ENCODE measurements at regions not wholly inside any gene's neighbourhood (a gene's known extent, or its start where the extent isn't known, plus 50 kb on each side); places are given as distances from the start of the nearest gene placed in this dataset.

DNA sequence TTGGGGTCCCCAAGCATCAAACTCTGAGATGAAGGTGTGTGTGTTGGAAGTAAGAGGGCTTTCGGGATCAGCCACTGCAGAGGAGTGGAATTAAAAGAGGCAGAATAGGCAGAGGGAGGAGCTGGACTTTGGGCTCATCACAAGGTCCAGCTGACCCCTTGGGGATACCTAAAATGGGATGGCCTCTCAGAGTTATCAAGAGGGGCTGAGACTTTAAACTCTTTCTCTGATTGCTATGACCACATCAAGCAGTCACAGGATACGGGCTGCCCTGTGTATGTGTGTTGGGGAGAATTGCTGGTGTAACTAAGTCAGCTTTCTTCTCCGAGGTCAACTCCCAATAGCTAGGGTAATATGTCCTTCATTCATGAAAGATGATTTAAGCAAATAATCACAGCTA, 127.7 kb upstream of the SLC14A2 start:
- no peak for DNase-seq (ENCODE audit: low read depth in 2 of 2)

DNA sequence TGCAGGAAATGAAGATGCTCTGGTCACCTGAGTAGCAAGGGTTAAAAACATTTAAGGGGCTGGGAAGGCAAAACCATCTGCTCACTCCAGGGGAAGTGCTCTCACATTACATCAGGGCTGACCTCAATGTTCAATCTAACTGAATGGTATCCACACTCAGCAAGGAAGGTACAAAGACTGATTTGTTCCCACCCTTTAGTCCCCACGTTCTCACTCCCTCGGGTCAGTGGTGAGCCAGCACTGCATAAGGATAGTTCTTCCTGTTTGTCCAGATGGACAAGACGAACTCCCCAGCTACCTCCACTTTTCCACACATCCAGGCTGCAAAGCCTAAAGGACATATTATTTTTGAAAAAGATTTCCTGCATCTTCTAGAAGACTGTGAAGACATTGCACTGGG, 126.6 kb upstream of the SLC14A2 start:
- DNase-seq (ENCODE audit: low read depth in 2 of 2), result no peak

DNA sequence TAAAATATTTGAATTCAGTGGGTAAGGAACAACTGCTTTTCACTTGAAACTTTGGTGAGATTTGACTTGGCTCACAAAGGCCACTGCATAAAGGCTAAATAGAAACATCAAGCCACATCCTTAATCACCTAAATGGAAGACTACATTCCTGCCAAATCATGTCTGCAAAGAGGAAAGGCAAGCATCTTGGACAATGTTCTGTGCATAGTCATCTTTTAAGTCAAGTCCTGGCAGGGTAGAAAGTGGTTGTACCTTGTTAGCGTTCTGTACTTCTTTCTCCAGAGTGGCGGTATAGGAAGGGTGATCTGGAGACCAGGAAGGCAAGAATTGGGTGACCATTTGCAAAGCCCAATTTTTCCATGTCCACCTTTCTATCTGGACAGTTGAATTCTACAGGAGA, 121.4 kb upstream of the SLC14A2 start:
- no peak for DNase-seq (ENCODE audit: low read depth in 2 of 2)

DNA sequence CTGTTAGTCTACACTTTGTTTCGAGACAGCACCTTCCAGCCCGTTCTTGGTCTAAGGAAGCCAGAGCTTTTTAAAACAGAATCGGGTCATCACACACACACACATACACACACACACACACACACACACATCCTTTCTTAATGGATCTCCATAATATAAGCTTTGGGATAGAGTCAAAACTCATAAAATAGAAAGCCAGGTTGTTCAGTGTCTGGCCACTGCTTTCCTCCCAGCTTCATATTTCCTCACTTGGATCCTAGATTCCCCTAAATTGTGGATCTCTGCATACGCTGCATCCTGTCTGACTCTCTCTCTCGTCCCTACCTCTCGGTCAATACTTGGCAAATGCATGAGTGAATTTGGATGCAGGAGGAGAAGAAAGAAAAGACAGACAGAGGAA, 120.5 kb upstream of the SLC14A2 start:
- DNase-seq (ENCODE audit: low read depth in 2 of 2), result no peak

DNA sequence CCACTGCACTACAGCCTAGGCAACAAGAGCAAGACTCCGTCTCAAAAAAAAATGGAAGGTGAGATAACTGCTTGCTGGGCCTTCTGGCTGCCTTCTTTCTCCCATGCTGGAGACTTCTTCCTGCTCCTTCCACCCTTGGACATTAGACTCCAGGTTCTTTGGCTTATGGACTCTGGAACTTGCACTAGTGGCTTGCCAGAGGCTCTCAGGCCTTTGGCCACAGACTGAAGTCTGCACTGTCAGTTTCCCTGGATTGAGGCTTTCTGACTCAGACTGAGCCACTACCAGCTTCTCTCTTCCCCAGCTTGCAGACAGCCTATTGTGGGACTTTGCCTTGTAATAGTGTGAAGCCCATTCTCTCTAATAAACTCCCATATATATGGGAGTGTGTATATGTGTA, 118.5 kb upstream of the SLC14A2 start:
- DNase-seq (ENCODE audit: low read depth in 2 of 2), result no peak

DNA sequence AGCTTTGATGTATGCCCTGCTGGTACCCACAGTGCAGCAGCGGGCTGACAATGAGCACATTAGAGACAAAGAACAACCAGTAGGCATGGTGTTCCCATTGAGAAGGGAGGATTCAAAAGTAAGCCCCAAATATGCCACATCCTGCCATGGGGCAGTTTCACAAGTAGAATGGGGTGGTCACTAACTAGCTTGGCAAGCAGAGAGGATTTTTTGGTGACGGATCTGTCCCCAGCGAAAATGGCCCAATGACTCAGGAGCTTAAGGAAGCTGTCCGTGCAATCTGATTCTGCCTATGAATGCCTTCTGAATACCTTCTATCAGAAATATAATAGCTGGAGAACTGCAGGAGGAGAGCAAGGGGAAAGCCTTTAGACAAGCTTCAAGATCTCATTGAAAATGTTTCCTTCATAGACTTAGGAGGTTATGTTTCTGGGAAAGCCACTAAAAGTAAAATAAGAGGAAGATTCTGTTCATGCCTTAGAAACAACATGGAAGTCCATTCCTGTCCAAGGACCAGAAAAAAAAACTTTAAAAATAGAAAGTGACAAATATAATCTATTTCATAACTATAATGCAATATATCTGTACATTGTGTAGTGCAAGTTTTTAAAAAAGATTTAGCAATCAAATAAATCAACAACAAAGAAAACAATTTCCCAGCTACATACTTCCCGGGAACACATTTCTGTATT, 117.5 kb upstream of the SLC14A2 start:
- no peak for DNase-seq (ENCODE audit: low read depth in 2 of 2)

DNA sequence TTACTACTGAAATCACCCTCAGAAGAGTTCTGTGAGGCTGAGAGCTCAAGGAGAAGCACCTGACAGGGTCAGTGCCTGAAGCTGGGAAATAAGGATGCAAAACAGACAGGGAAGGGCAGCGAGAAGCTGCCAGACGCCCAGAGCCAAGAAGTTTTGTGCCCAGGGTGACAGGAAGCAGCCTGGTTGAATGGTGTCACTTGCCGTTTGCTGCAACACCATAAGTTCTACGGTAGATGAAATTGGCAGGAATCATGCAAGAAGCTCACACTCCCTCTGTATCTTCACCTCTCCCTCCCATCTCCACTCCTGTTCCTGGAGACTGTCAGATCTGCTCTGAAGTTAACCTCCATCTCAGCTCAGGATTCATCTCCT, 117.0 kb upstream of the SLC14A2 start:
- DNase-seq (ENCODE audit: low read depth in 2 of 2), result no peak

DNA sequence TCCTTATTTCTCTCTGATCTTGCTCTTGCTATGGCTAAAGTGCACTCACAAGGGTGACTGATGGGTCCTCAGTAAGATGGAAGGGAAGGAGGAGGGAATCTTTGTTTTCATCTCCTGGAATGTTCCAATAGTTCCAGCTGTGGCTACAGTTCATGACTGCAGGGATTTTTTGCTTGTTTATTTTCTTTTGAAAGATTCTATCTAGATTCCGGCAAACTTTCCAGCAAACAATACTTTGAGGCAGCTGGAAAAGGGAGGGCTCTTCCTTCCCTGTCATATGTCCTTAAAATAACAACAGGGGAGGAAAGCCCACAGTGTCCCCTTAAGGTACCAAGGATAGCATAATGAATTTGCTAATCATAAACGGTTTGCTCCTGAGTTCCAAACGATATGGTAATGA, 111.3 kb upstream of the SLC14A2 start:
- DNase-seq (ENCODE audit: low read depth in 2 of 2), result no peak

DNA sequence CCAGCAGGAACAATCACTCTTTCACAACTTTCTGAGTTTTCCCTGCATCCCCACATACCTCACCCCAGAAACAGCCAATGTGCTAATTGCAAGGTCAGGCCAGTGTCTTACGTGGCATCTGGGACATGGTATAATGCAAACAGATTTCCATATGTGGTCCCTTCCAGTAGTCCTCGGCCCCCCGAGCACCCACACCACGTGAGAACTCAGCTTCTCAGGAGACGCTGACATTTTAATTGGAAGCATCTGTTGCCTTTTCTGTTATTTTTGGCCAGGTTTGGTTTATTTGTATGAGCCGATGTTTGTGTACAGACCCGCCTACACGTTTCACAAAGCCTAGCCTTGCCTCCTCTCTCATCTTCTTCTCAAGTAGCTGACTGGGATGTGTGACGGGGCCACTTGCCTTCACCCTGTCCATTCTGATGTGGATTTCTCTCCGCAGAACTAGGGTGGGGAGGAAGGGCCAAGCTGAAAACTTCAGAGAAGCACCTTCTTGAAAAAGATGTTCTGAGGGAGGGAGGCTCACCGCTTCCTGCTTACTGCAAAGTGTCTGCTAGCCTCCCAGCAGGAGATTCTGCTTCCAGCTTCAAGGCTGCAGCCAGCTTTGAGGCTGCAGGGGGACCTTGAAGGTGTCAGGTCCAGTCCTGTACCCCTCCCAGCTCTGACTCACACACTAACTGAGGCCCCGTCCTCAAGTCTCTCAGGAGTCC, 109.6 kb upstream of the SLC14A2 start:
- DNase-seq (ENCODE audit: low read depth in 2 of 2), result peak; percentile 77 to 78

DNA sequence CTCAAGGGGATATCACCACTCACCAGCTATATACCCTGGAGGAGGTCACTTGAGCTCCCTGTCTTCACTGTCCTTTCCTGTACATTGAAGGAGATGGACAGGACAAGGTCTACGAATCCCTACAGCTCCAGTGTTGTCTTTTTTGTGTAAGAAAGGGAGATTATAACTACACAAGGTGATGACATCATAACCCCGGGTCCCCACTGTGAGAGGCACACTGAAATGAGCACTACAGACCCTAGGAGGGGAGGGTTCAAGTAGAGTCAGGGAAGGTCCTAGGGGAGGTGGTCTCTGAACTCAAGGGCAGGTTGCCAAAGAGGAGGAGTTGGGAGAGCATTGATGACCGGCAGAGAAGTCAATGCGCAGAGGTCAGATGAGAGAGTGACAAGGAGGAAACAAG, 108.3 kb upstream of the SLC14A2 start:
- DNase-seq (ENCODE audit: low read depth in 2 of 2), result no peak

DNA sequence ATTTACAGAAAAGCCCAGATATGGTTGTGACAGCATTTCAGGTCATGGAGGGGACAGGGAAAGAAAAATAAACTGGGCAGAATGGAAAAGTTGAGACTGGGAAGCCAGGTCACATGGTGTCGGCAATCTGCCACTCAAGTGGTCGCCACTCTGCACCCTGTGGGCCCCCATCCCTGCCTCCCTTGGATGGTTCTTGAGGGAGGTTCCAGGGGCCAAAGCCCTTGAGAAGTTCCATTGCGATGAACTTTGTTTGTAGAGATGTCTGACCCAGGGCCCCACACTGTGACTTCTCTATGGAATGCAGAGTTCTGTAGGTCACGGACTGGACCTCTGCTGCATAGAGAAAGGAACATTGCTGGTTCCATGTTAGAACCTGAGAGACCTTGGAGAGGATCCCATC, 105.7 kb upstream of the SLC14A2 start:
- DNase-seq (ENCODE audit: low read depth in 2 of 2), result no peak

DNA sequence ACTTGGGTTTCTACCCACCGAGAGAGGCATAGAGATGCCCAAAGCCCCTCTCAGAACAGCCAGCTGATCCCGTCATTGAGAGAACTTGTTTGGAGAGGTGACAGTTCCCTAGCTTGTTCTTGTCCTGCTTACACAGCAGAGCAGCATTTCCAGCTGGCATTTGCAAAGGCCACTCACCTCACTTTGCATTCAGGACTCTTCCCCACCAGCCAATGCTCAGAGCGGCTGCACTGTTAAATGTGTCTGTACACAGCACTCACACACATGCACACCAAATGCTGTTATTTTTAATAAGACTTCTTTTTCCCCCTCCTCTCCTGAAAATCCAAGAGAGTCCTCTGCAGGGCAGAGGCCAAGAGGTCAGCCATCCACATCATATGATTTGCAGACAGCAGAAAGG, 104.6 kb upstream of the SLC14A2 start:
- DNase-seq (ENCODE audit: low read depth in 2 of 2), result no peak

DNA sequence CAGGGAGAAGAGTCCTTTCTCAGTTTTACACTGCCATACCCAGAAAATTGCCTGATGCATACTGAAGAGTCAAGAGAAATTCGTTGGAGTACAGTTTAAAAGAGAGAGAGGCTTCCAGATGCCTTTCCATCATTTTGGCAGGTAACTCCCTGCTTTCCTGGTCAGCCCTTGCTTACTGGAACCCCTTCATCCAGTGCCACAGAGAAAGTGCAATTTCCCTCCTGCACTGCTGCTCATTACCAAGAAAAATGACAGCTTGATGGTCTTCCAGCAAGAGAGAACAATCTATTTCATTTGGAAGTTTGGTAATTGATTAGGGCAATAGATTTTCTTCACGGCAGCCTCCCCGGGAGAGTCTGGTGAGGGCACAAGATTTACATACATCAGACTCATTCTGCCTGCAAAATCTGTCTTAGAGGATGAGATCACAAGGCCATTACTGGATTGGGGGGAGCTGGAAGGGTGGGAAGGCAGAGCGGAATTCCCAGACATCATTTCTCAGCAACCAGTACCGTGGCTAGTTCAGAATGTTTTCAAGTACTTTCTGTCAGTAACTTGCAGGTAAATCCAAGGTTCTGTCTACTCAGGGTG, 102.8 kb upstream of the SLC14A2 start:
- no peak for DNase-seq (ENCODE audit: low read depth in 2 of 2)

DNA sequence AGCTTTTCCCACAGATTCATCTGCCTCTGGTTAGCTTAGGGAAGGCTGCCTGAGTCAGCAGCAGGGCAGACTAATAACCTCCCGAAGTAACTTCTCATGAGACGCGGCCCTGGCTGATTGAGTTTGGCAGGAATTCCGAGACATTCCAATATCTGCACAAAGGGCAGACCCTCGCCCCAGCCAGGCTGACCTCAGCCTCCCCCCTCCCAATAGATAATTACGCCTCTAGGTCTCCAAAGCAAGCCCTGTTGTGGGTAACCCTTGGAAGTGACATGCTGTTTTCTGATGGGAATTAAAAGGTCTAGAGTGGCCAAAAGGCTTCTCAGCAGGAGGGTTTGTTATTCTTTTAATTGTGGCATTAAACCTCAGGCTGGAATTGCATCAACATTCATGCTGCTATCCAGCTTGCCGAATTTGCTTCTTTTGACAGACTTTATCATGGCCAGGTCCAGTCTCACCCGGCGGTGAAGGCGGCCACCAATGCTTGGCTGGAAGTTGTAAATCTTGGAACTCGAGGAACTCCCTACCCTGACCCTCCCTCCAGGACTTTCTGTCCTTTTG, 98.0 kb upstream of the SLC14A2 start:
- DNase-seq (ENCODE audit: low read depth in 2 of 2), result peak; percentile 41 to 49

DNA sequence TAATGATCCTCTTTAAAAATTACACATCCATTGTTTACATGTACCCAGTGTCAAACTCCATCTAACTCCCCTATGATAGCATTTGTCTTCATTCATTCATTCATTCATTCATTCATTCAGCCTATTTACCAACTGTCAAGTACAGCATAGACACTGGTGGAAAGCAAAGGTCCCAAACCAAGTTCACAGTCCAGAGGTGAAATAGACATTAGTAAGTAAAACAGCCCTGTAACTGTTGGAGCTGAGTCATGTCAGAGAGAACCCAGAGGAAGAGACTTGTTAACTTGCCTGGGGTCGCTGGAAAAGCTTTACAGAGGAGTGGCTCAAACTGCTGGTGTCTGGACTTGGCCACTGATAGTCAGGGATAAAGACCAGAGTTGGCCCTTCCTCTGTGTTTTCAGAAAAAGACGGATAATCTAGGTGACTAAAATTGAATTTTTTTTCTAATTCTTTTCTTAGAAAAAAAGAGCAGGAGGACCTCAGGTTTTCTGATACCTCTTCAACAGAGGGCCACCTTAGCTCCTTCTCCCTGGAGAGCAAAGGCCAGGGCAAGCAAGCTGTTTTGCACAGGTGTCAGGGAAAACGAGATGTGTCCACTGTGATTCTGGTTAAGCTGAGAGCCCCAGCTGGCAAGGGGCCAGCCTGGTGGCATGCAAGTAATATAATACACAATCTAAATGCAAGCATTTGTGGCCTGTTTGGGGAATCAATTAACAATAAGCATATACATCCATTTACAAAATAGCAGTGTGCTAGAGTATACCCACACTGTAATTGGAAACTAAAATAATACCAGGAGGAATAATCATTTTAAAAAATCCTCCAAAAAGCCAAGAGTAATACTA, 96.7 kb upstream of the SLC14A2 start:
- no peak for DNase-seq (ENCODE audit: low read depth in 2 of 2)

DNA sequence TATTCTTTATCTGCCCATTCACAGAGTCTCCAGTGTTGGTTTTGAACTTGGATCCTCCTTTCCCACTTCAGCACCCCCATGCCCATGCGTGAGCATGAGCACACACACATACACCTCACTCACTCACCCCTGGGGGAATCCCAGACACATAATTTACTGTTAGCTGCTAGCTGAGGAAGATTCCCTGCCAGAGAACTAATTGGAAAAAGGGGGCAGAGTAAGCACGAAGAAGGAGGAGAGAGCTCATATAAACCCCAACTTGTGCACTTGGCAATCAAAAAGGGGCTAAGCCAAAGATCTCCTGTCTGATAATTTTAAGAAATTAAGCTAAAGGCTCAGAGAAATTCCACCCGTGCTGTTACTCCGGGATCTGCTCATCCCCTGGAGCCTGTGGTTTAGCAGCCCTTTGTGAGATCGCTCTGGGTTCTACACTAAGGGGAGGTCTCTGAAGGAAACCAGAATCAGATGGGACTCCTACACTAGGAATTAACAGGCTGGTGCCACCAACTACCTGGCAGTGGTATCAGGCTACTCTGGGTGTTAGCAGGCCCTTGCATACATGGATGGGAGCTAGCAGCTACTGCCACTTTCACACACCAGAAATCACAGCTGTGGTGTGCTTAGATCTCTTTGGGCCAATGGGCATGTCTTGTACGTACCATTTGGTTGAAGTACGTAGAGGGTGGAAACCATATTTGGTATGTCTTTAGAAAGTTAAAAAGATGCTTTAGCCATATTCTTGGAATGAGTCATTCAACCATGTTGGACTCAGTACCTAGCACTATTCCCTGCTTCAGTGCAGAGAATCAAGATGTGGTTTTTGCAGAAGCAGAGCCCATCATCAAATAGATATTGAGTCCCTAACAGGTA, 95.6 kb upstream of the SLC14A2 start:
- peak; percentile 40 to 41 for DNase-seq (ENCODE audit: low read depth in 2 of 2)

DNA sequence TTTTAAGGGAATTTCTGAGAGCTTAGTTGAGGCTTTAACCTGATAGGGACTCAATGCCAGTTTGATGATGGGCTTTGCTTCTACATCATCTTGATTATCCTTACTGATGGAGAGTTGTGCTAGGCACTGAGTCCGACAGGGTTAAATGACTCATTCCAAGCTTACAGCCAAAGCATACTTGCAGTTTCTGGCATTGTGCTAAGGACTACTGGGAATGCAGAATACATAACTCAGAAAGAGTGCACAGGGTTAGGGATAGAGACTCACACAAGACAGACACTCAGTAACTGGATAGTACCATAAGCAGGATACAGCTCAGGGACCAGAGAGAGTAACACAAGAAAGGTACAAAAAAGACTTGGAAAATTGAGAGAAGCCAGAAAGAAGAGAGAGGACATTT, 94.1 kb upstream of the SLC14A2 start:
- peak; percentile 66 to 75 for DNase-seq (ENCODE audit: low read depth in 2 of 2)

DNA sequence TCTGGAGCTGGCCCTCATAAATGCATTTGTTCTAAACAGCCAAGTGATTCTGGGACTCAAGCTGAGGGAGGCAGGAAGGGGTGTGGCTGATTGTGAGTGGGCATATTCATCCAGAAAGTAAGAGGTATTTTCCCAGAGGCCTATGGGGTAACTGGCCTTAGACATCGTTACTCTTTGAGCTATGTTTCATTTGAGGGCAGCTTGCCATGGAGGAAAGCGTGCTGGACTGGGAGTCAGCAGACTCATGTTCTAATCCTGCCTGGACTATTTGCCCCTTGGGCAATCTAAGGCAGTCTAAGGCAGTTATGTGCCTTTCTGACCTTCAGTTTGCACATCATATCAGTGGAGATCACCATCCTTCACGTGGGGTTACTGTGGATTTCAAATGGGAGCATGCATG, 93.5 kb upstream of the SLC14A2 start:
- peak in 1 of 2 experiments; percentile 22 for DNase-seq (ENCODE audit: low read depth in 2 of 2)

DNA sequence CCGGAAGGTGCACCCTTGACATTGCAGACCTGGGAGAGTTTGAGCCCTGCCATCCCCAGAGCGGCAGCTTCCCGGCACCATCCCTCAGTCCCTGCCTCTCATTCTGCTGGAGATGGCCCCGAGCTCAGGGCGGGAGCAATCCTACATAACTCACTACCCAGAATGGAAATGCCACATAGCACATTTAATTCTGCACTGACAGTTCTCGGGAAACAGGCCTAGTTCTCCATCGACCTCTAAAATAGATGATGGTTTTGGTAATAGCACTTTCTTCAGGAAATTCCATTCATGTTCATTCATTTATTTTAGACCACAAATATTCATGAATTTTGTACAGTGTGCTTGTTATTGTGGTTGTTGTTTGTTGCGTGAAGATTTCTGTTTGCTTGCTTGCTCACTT, 92.9 kb upstream of the SLC14A2 start:
- DNase-seq (ENCODE audit: low read depth in 2 of 2), result peak; percentile 67 to 75

DNA sequence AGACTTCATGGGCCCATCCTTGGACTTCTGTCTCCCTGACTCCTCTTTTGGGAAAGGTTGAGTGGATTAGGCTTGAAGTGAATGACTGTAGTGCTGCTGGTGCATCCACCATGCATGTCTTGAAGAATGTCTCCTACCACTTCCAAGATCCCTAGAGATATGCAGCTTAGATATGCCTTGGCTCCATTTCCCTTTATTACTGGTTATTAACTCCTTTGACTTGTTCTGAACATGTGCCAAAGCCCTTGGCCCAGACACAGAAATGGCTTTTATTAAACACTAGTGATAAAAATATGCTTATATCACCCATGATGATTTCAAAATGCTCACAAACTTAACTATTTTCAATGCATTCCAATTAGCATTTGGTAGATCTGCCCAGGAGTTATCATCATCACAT, 90.0 kb upstream of the SLC14A2 start:
- peak; percentile 42 to 54 for DNase-seq (ENCODE audit: low read depth in 2 of 2)

All from fibroblast of skin of left biceps (primary cell).